Adrenal gland (tissue), 9 donors: ENCODE measurements at regions not wholly inside any gene's neighbourhood (a gene's known extent, or its start where the extent isn't known, plus 50 kb on each side); places are given as distances from the start of the nearest gene placed in this dataset.

Experiments used
- DNase-seq, 7 donors: peaks; one replicate each; pipeline ENCODE4 v3.0.0-alpha.2; 2019 to 2020
- H3K27ac ChIP-seq, 5 donors: fragments of 200-600 bp; sonication (generic) in 4 of 5; 1 replicate in 3 of 5; 2 replicates in 2 of 5; pipeline versions ENCODE4 v1.5.1 to v1.8.0; 2016 to 2020; ENCODE audit warnings: mild to moderate bottlenecking in 1 of 5
- H3K27me3 ChIP-seq: fragments of 200-600 bp; 2 replicates; pipeline ENCODE4 v1.8.0; 2021
- H3K36me3 ChIP-seq, 2 donors: fragments of 200-600 bp; replicated peaks in 1 of 2; 1 replicate in 1 of 2; 2 replicates in 1 of 2; pipeline versions ENCODE4 v1.5.1 to v1.8.0; 2018 to 2022
- H3K4me1 ChIP-seq, 2 donors: fragments of 200-600 bp; replicated peaks in 1 of 2; 1 replicate in 1 of 2; 2 replicates in 1 of 2; pipeline versions ENCODE4 v1.5.1 to v1.8.0; 2018 to 2021
- H3K4me3 ChIP-seq, 4 donors: fragments of 200-600 bp; sonication (generic) in 3 of 4; one replicate each; pipeline ENCODE4 v1.5.1; 2016 to 2018
- H3K9me3 ChIP-seq, 3 donors: fragments of 200-600 bp; sonication (generic) in 1 of 3; replicated peaks in 1 of 3; 1 replicate in 2 of 3; 2 replicates in 1 of 3; pipeline versions ENCODE4 v1.5.1 to v1.8.0; 2016 to 2021
- POLR2A ChIP-seq, 2 donors: fragments of 450-650 bp; IDR thresholded peaks; one replicate each; pipeline ENCODE4 v1.6.1; 2017; ENCODE audit warnings: antibody characterized with exemption in 2 of 2, mild to moderate bottlenecking in 2 of 2, moderate library complexity in 1 of 2
- WGBS, 4 donors: extraction: QIAGEN DNeasy Blood & Tissue Kit in 2 of 4; methylation state at CpG; one replicate each; pipeline versions ENCODE4 v1.1.5 to v1.1.7; 2013 to 2017; 5-methylcytosine and 5-hydroxymethylcytosine counted together
- intact Hi-C, 2 donors: fragments of 100-400 bp; cut with DNase I; formaldehyde crosslinking; loops; one replicate each; pipeline versions ENCODE4 v1.14.1 to v1.15.0; 2022 to 2023
- TF ChIP-seq, protein P1 (sequence below), 6 experiments: fragments of 450-650 bp in 4 of 6; fragments of 200-600 bp in 2 of 6; sonication (generic) in 1 of 6; IDR thresholded peaks; 1 replicate in 5 of 6; 2 replicates in 1 of 6; pipeline versions ENCODE4 v1.5.1 to v1.8.0; 2016 to 2021; ENCODE audit warnings: antibody characterized with exemption in 6 of 6, mild to moderate bottlenecking in 2 of 6, moderate library complexity in 1 of 6
- donor health status: healthy with polysubstance abuse.
- donor health status: Bipolar disorder and iron deficiency.
- donor health status: DM: yes; HTN: yes; CAD: no.
- donor health status: DM: no; HTN: no; CAD: no.
- donor health status: DM: no; HTN: no; CAD: no.

DNA sequence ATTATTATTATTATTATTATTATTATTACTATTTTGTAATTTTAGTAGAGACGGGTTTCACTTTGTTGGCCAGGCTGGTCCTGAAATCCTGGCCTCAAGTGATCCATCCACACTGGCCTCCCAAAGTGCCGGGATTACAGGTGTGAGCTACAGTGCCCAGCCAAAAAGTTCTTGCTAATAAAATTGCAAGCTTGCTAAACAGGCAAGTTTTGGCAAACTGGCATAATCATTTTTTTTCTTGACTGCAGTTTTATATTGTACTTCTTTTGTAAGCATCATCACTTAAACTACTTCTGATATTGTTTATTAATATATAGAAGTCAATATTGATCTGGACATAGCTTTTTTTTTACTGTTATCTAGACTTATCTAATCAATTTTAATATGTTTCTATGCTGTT, 536.4 kb downstream of the LRFN5 start:
- TF ChIP-seq, protein P1, sequence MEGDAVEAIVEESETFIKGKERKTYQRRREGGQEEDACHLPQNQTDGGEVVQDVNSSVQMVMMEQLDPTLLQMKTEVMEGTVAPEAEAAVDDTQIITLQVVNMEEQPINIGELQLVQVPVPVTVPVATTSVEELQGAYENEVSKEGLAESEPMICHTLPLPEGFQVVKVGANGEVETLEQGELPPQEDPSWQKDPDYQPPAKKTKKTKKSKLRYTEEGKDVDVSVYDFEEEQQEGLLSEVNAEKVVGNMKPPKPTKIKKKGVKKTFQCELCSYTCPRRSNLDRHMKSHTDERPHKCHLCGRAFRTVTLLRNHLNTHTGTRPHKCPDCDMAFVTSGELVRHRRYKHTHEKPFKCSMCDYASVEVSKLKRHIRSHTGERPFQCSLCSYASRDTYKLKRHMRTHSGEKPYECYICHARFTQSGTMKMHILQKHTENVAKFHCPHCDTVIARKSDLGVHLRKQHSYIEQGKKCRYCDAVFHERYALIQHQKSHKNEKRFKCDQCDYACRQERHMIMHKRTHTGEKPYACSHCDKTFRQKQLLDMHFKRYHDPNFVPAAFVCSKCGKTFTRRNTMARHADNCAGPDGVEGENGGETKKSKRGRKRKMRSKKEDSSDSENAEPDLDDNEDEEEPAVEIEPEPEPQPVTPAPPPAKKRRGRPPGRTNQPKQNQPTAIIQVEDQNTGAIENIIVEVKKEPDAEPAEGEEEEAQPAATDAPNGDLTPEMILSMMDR (IDR thresholded peaks at IDR 0.05) = no peak
- no peak for TF ChIP-seq POLR2A (IDR thresholded peaks at IDR 0.05)
- no peak overlapping the region for H3K27ac ChIP-seq
- H3K9me3 ChIP-seq = no peaks in the 10 kb centered on the region
- H3K4me3 ChIP-seq = no peak overlapping the region
- no peak for DNase-seq
- H3K36me3 ChIP-seq = no peaks in the 10 kb centered on the region
- H3K27me3 ChIP-seq = no peaks in the 10 kb centered on the region
- intact Hi-C loops = no loop called here
- WGBS, 4 donors = 83 to 92% (median 86%) methylated on average over 2 of the region's 2 CpGs
- no peaks in the 10 kb centered on the region for H3K4me1 ChIP-seq

DNA sequence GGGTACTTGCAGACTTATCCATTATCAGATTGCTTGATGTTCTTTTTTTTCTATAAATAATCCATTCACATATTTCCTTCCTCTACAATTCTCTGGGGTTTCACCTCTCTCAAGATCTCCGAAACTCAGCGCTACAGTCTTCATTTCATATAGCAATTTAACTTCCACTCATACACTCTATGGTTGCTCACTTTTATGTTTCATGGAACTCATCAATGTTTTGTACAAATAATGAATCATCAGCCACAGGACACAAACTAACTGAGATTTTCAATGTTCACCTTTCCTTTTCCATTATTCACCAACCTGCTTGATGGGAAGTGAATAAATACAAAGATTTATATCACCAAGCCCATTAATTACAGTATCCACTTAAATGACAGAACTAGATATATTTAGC, 534.7 kb downstream of the LRFN5 start:
- WGBS, 4 donors = 81 to 93% (median 84%) methylated on average over 2 of the region's 2 CpGs
- intact Hi-C loops = no loop called here
- H3K4me1 ChIP-seq = no peaks in the 10 kb centered on the region
- H3K36me3 ChIP-seq = no peaks in the 10 kb centered on the region
- no peaks in the 10 kb centered on the region for H3K27me3 ChIP-seq
- no peak for DNase-seq
- H3K4me3 ChIP-seq = no peak overlapping the region
- TF ChIP-seq, protein P1 (IDR thresholded peaks at IDR 0.05) = no peak
- no peak for TF ChIP-seq POLR2A (IDR thresholded peaks at IDR 0.05)
- no peaks in the 10 kb centered on the region for H3K9me3 ChIP-seq
- no peak overlapping the region for H3K27ac ChIP-seq

GRCh38 chr14:42140831-42141279, 534.2 kb downstream of the LRFN5 start:
- no peaks in the 10 kb centered on the region for H3K9me3 ChIP-seq
- H3K27me3 ChIP-seq = no peaks in the 10 kb centered on the region
- DNase-seq = no peak
- H3K36me3 ChIP-seq = no peaks in the 10 kb centered on the region
- WGBS, 4 donors = 50 to 62% (median 59%) methylated on average over 1 of the region's 1 CpG
- H3K4me3 ChIP-seq = no peak overlapping the region
- H3K4me1 ChIP-seq = no peaks in the 10 kb centered on the region
- H3K27ac ChIP-seq = no peak overlapping the region
- TF ChIP-seq, protein P1 (IDR thresholded peaks at IDR 0.05) = no peak
- no peak for TF ChIP-seq POLR2A (IDR thresholded peaks at IDR 0.05)
- intact Hi-C loops = no loop called here

GRCh38 chr14:42140001-42140400, 533.3 kb downstream of the LRFN5 start:
- no peaks in the 10 kb centered on the region for H3K9me3 ChIP-seq
- H3K4me1 ChIP-seq = no peaks in the 10 kb centered on the region
- no peak overlapping the region for H3K27ac ChIP-seq
- no peaks in the 10 kb centered on the region for H3K36me3 ChIP-seq
- no peak for DNase-seq
- intact Hi-C loops = no loop called here
- H3K4me3 ChIP-seq = no peak overlapping the region
- no peak for TF ChIP-seq POLR2A (IDR thresholded peaks at IDR 0.05)
- TF ChIP-seq, protein P1 (IDR thresholded peaks at IDR 0.05) = no peak
- no peaks in the 10 kb centered on the region for H3K27me3 ChIP-seq
- 68 to 79% (median 71%) methylated on average over 3 of the region's 3 CpGs for WGBS, 4 donors
